H1 (cell line): ENCODE measurements at regions not wholly inside any gene's neighbourhood (a gene's known extent, or its start where the extent isn't known, plus 50 kb on each side); places are given as distances from the start of the nearest gene placed in this dataset.

ENCODE experiments used
- CTCF ChIA-PET: fragments of 300-600 bp; sonication (Branson Sonifier 250); formaldehyde crosslinking; loops from one replicate; lab custom pipeline; 2021; ENCODE audit not compliant: partially characterized antibody; lab: Charles Lee
- POLR2A ChIA-PET: fragments of 300-600 bp; sonication (Branson Sonifier 250); formaldehyde crosslinking; loops from one replicate; lab custom pipeline; 2021; ENCODE audit warnings: inconsistent platforms; ENCODE audit not compliant: partially characterized antibody; lab: Charles Lee
- DNase-seq, 2 experiments: peaks; one replicate each; pipeline versions ENCODE4 v3.0.0 to v3.0.0-alpha.2; 2010 to 2022; ENCODE audit warnings: low spot score in 2 of 2, low read depth in 1 of 2, mixed read lengths in 1 of 2
- FAIRE-seq: peaks from 2 replicates; lab custom pipeline; 2011; peaks lifted over from hg19 to GRCh38; lab: Jason Lieb, UNC
- H2AFZ ChIP-seq: 2 replicates; pipeline ENCODE4 v1.8.1; 2012; ENCODE audit warnings: low read length, inconsistent platforms
- H2AK5ac ChIP-seq: 2 replicates; pipeline ENCODE4 v1.6.1; 2013; ENCODE audit warnings: low read depth, low read length
- H2BK120ac ChIP-seq: replicated peaks from 2 replicates; pipeline ENCODE3; 2013; ENCODE audit warnings: low read depth, low read length, inconsistent platforms
- H2BK12ac ChIP-seq: 2 replicates; pipeline ENCODE4 v1.6.1; 2013; ENCODE audit warnings: low read depth, low read length
- H2BK15ac ChIP-seq: 2 replicates; pipeline ENCODE4 v1.6.1; 2013; ENCODE audit warnings: low read length
- H2BK20ac ChIP-seq: 2 replicates; pipeline ENCODE4 v1.6.1; 2013; ENCODE audit warnings: low read length
- H2BK5ac ChIP-seq: 2 replicates; pipeline ENCODE4 v1.6.1; 2013; ENCODE audit warnings: low read depth, low read length
- H3K14ac ChIP-seq: 2 replicates; pipeline ENCODE4 v1.6.1; 2013; ENCODE audit warnings: inconsistent platforms; ENCODE audit not compliant: insufficient read length
- H3K18ac ChIP-seq: 2 replicates; pipeline ENCODE4 v1.6.1; 2013; ENCODE audit warnings: low read length; ENCODE audit errors: extremely low read depth
- H3K23ac ChIP-seq: 2 replicates; pipeline ENCODE4 v1.6.1; 2013; ENCODE audit warnings: inconsistent platforms; ENCODE audit not compliant: insufficient read length
- H3K23me2 ChIP-seq: 2 replicates; pipeline ENCODE4 v1.6.1; 2013; ENCODE audit warnings: low read depth, low read length
- H3K27ac ChIP-seq: 2 replicates; pipeline ENCODE4 v1.6.1; 2011; ENCODE audit warnings: low read depth, low read length, inconsistent platforms
- H3K27me3 ChIP-seq, 4 experiments: replicated peaks in 1 of 4; 1 replicate in 1 of 4; 2 replicates in 3 of 4; pipeline versions ENCODE4 v1.6.1 to v1.8.1; 2011 to 2013; ENCODE audit warnings: low read length in 3 of 4, mild to moderate bottlenecking in 3 of 4, inconsistent platforms in 2 of 4, mixed read lengths in 2 of 4, moderate library complexity in 1 of 4; ENCODE audit not compliant: control insufficient read depth in 3 of 4, insufficient read depth in 3 of 4; ENCODE audit errors: extremely low read depth in 1 of 4
- H3K36me3 ChIP-seq, 4 experiments: 2 replicates each; pipeline versions ENCODE4 v1.6.1 to v1.8.1; 2011 to 2013; ENCODE audit warnings: mild to moderate bottlenecking in 4 of 4, low read length in 3 of 4, moderate library complexity in 2 of 4, control low read depth in 1 of 4, inconsistent platforms in 1 of 4; ENCODE audit not compliant: insufficient read depth in 4 of 4, control insufficient read depth in 2 of 4
- H3K4ac ChIP-seq: replicated peaks from 2 replicates; pipeline ENCODE3; 2013; ENCODE audit warnings: low read length, low read depth, mixed read lengths, inconsistent platforms; ENCODE audit not compliant: insufficient read length
- H3K4me1 ChIP-seq, 4 experiments: replicated peaks in 1 of 4; 1 replicate in 1 of 4; 2 replicates in 3 of 4; pipeline versions ENCODE4 v1.6.1 to v1.8.1; 2011 to 2013; ENCODE audit warnings: low read length in 3 of 4, inconsistent platforms in 2 of 4, mixed read lengths in 1 of 4; ENCODE audit not compliant: insufficient read depth in 4 of 4, control insufficient read depth in 3 of 4
- H3K4me2 ChIP-seq, 2 experiments: 2 replicates each; pipeline versions ENCODE4 v1.6.1 to v1.8.1; 2011 to 2013; ENCODE audit warnings: low read depth in 2 of 2, low read length in 2 of 2, control low read depth in 1 of 2, inconsistent platforms in 1 of 2, mild to moderate bottlenecking in 1 of 2; ENCODE audit not compliant: insufficient read depth in 1 of 2
- H3K4me3 ChIP-seq, 4 experiments: fragments of 200-600, 300-600 bp in 1 of 4; sonication (generic), shearing (Covaris generic), sonication (Bioruptor Twin) in 1 of 4; 2 replicates each; pipeline versions ENCODE4 v1.5.1 to v1.8.1; 2011 to 2016; ENCODE audit warnings: low read length in 4 of 4, low read depth in 3 of 4, control low read depth in 2 of 4, inconsistent platforms in 2 of 4, mild to moderate bottlenecking in 2 of 4, mixed read lengths in 1 of 4, moderate library complexity in 1 of 4; ENCODE audit not compliant: insufficient read depth in 2 of 4; ENCODE audit errors: extremely low read depth in 1 of 4
- H3K56ac ChIP-seq: replicated peaks from 2 replicates; pipeline ENCODE3; 2013; ENCODE audit warnings: low read depth, mild to moderate bottlenecking, mixed read lengths, low read length, inconsistent platforms; ENCODE audit not compliant: insufficient read length
- H3K79me1 ChIP-seq: 2 replicates; pipeline ENCODE4 v1.6.1; 2013; ENCODE audit warnings: low read depth, low read length, control low read depth
- H3K79me2 ChIP-seq, 2 experiments: 2 replicates each; pipeline versions ENCODE4 v1.6.1 to v1.8.1; 2012 to 2013; ENCODE audit warnings: low read length in 2 of 2, mild to moderate bottlenecking in 2 of 2, inconsistent platforms in 1 of 2; ENCODE audit not compliant: insufficient read depth in 2 of 2, control insufficient read depth in 1 of 2
- H3K9ac ChIP-seq, 4 experiments: replicated peaks in 1 of 4; 1 replicate in 1 of 4; 2 replicates in 3 of 4; pipeline versions ENCODE4 v1.6.1 to v1.8.1; 2011 to 2013; ENCODE audit warnings: low read depth in 3 of 4, low read length in 3 of 4, control low read depth in 2 of 4, mild to moderate bottlenecking in 2 of 4, moderate library complexity in 2 of 4, inconsistent platforms in 1 of 4; ENCODE audit errors: extremely low read depth in 1 of 4
- H3K9me3 ChIP-seq, 2 experiments: 2 replicates each; pipeline versions ENCODE4 v1.6.1 to v1.8.1; 2012 to 2013; ENCODE audit warnings: mild to moderate bottlenecking in 2 of 2, moderate library complexity in 2 of 2, control low read depth in 1 of 2, inconsistent platforms in 1 of 2, low read depth in 1 of 2, low read length in 1 of 2, mixed read lengths in 1 of 2; ENCODE audit not compliant: insufficient read depth in 2 of 2
- H4K20me1 ChIP-seq, 2 experiments: replicated peaks in 1 of 2; 2 replicates each; pipeline versions ENCODE3 to v1.8.1; 2011 to 2013; ENCODE audit warnings: inconsistent platforms in 2 of 2, low read length in 2 of 2, mild to moderate bottlenecking in 1 of 2; ENCODE audit not compliant: insufficient read depth in 2 of 2, control insufficient read depth in 1 of 2
- H4K5ac ChIP-seq: 2 replicates; pipeline ENCODE4 v1.6.1; 2013; ENCODE audit warnings: low read length, low read depth, mixed read lengths, inconsistent platforms; ENCODE audit not compliant: insufficient read length
- H4K8ac ChIP-seq: 2 replicates; pipeline ENCODE4 v1.8.0; 2013; ENCODE audit warnings: mild to moderate bottlenecking, moderate library complexity, low read length, inconsistent platforms; ENCODE audit not compliant: insufficient read depth; ENCODE audit errors: extremely low read depth
- H4K91ac ChIP-seq: replicated peaks from 2 replicates; pipeline ENCODE3; 2013; ENCODE audit warnings: low read length, mixed read lengths, inconsistent platforms; ENCODE audit not compliant: insufficient read length
- BACH1 ChIP-seq: IDR thresholded peaks from 2 replicates; pipeline ENCODE4 v1.6.1; 2012; ENCODE audit warnings: low read length, improper control_type of control experiment
- BCL11A ChIP-seq, 2 experiments: IDR thresholded peaks; one replicate each; pipeline ENCODE4 v1.6.1; 2011; ENCODE audit warnings: low read depth in 2 of 2, low read length in 2 of 2, mild to moderate bottlenecking in 2 of 2
- CTBP2 ChIP-seq: IDR thresholded peaks from 2 replicates; pipeline ENCODE4 v1.7.0; 2011; ENCODE audit warnings: borderline replicate concordance, mild to moderate bottlenecking, moderate library complexity, mixed read lengths, low read length; ENCODE audit not compliant: insufficient read depth, insufficient read length
- EP300 ChIP-seq, 2 experiments: IDR thresholded peaks; 1 replicate in 1 of 2; 2 replicates in 1 of 2; pipeline ENCODE4 v1.6.1; 2011 to 2012; ENCODE audit warnings: low read depth in 2 of 2, low read length in 2 of 2, mild to moderate bottlenecking in 2 of 2, borderline replicate concordance in 1 of 2, inconsistent platforms in 1 of 2, moderate library complexity in 1 of 2
- JUND ChIP-seq: IDR thresholded peaks from 2 replicates; pipeline ENCODE4 v1.6.1; 2011; ENCODE audit warnings: mild to moderate bottlenecking, improper control_type of control experiment, low read length
- KDM5A ChIP-seq: fragments of 200-600 bp; IDR thresholded peaks from 2 replicates; pipeline ENCODE4 v1.7.1; 2012; ENCODE audit warnings: mild to moderate bottlenecking, low read length, inconsistent platforms, mixed read lengths
- MAFK ChIP-seq: IDR thresholded peaks from 2 replicates; pipeline ENCODE4 v1.6.1; 2012; ENCODE audit warnings: low read depth, mild to moderate bottlenecking, improper control_type of control experiment, low read length
- POLR2AphosphoS5 ChIP-seq: IDR thresholded peaks from 2 replicates; pipeline ENCODE4 v1.6.1; 2011; ENCODE audit warnings: low read depth, low read length
- RFX5 ChIP-seq: IDR thresholded peaks from 2 replicates; pipeline ENCODE4 v1.6.1; 2011; ENCODE audit warnings: low read depth, low read length, improper control_type of control experiment, borderline replicate concordance
- SP2 ChIP-seq: IDR thresholded peaks from 2 replicates; pipeline ENCODE4 v1.6.1; 2012; ENCODE audit warnings: mild to moderate bottlenecking, low read length, inconsistent platforms
- TBP ChIP-seq: IDR thresholded peaks from 2 replicates; pipeline ENCODE4 v1.6.1; 2011; ENCODE audit warnings: low read depth, low read length, improper control_type of control experiment
- WGBS, 2 experiments: shearing (Covaris generic) in 1 of 2; methylation state at CpG; one replicate each; pipeline versions ENCODE4 v1.1.6 to v1.1.7; 2013 to 2015; ENCODE audit warnings: low lambda C conversion rate in 2 of 2, mixed read lengths in 2 of 2, inconsistent platforms in 1 of 2, low coverage in 1 of 2, missing lambda C conversion rate in 1 of 2; ENCODE audit not compliant: insufficient replicate concordance in 2 of 2, insufficient coverage in 1 of 2, insufficient read length in 1 of 2; ENCODE audit errors: extremely low coverage in 1 of 2, missing lambda C conversion rate in 1 of 2; 5-methylcytosine and 5-hydroxymethylcytosine counted together
- TF ChIP-seq, protein P1 (sequence below): IDR thresholded peaks from 2 replicates; pipeline ENCODE4 v1.6.1; 2011; ENCODE audit warnings: low read depth, mild to moderate bottlenecking, low read length; ENCODE audit not compliant: insufficient read depth
- TF ChIP-seq, protein P2 (sequence below): IDR thresholded peaks from 2 replicates; pipeline ENCODE4 v1.6.1; 2012; ENCODE audit warnings: low read length, inconsistent platforms

DNA sequence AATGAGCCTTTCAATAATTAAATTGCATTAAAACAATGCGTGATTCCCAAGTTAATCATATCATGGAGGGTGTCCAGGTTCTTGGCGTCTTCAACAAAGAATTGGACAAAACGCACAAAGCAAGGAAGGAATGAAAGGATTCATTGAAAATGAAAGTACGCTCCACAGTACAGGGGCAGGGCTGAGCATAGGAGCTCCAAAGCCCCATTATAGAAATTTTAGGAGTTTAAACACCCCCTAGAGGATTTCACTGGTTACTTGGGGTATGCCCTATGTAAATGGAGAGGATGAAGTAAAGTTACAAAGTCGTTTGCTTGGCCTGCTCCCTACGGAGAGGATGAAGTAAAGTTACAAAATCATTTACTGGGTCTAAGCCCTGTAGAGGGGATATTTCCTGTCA lies 1910.4 kb downstream of the C4orf33 start:
- Histone ChIP-seq H3K27ac (no peak overlapping the region), H3K9me3 (no peaks in the 10 kb centered on the region; a peak in 2 of 4 replicates), H3K27me3 (no peaks in the 10 kb centered on the region), H3K18ac (no peak overlapping the region), H3K56ac (no peak overlapping the region), H3K4me2 (no peak overlapping the region), H3K79me2 (no peaks in the 10 kb centered on the region), H4K8ac (no peak overlapping the region), H2BK5ac (no peak overlapping the region), H4K20me1 (no peaks in the 10 kb centered on the region), H4K91ac (no peak overlapping the region), H3K23ac (no peak overlapping the region), H3K79me1 (no peaks in the 10 kb centered on the region), H3K4me1 (no peaks in the 10 kb centered on the region), H3K36me3 (no peaks in the 10 kb centered on the region), H3K9ac (no peak overlapping the region), H2BK15ac (no peak overlapping the region), H3K23me2 (no peaks in the 10 kb centered on the region), H2BK20ac (no peak overlapping the region), H2AFZ (no peak overlapping the region), H2BK120ac (no peak overlapping the region), H2BK12ac (no peak overlapping the region), H3K14ac (no peak overlapping the region), H3K4ac (no peak overlapping the region), H3K4me3 (no peak overlapping the region), H4K5ac (no peak overlapping the region), H2AK5ac (no peak overlapping the region)
- FAIRE-seq (no peak), DNase-seq (no peak)
- 80% methylated on average over 6 of the region's 6 CpGs; no CpG with 5 or more reads in 1 of the 2 experiments for WGBS, 2 experiments
- ChIA-PET CTCF (interaction anchor here (0.7 kb wide), 1 partner anchor 10 kb away, joined by 3 read pairs; no protein-coding TSS in a partner anchor), POLR2A (no interaction called here)
- no peak for TF ChIP-seq BCL11A (IDR thresholded peaks at IDR 0.05; ENCODE audit: low read depth in 2 of 2, low read length in 2 of 2)
- TF ChIP-seq MAFK: no peak
- no peak for TF ChIP-seq KDM5A
- TF ChIP-seq POLR2AphosphoS5: no peak
- no peak for TF ChIP-seq EP300 (IDR thresholded peaks at IDR 0.05; ENCODE audit: borderline replicate concordance in 1 of 2, low read depth in 2 of 2, low read length in 2 of 2)
- TF ChIP-seq BACH1: no peak
- TF ChIP-seq, protein P1, sequence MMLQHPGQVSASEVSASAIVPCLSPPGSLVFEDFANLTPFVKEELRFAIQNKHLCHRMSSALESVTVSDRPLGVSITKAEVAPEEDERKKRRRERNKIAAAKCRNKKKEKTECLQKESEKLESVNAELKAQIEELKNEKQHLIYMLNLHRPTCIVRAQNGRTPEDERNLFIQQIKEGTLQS: no peak
- no peak for TF ChIP-seq RFX5
- TF ChIP-seq JUND: no peak
- no peak for TF ChIP-seq CTBP2
- no peak for TF ChIP-seq TBP
- no peak for TF ChIP-seq SP2
- TF ChIP-seq, protein P2, sequence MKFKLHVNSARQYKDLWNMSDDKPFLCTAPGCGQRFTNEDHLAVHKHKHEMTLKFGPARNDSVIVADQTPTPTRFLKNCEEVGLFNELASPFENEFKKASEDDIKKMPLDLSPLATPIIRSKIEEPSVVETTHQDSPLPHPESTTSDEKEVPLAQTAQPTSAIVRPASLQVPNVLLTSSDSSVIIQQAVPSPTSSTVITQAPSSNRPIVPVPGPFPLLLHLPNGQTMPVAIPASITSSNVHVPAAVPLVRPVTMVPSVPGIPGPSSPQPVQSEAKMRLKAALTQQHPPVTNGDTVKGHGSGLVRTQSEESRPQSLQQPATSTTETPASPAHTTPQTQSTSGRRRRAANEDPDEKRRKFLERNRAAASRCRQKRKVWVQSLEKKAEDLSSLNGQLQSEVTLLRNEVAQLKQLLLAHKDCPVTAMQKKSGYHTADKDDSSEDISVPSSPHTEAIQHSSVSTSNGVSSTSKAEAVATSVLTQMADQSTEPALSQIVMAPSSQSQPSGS: no peak
